HG02623 (cell line): ENCODE measurements at regions not wholly inside any gene's neighbourhood (a gene's known extent, or its start where the extent isn't known, plus 50 kb on each side); places are given as distances from the start of the nearest gene placed in this dataset.
"Not testable (repeated sequence)": the region's sequence is repeated elsewhere in the genome, so short reads cannot be mapped to it uniquely, and the experiment has no call there.

ENCODE experiments used
- ATAC-seq: cut with Tn5 transposase; IDR thresholded peaks from one replicate; pipeline ENCODE4 v1.9.1; 2021; ENCODE audit warnings: moderate library complexity; ENCODE audit not compliant: unreplicated experiment

- no peak for ATAC-seq
Observed at GRCh38 chr12:89775063-89775985, 66.7 kb upstream of the ATP2B1 start.

DNA sequence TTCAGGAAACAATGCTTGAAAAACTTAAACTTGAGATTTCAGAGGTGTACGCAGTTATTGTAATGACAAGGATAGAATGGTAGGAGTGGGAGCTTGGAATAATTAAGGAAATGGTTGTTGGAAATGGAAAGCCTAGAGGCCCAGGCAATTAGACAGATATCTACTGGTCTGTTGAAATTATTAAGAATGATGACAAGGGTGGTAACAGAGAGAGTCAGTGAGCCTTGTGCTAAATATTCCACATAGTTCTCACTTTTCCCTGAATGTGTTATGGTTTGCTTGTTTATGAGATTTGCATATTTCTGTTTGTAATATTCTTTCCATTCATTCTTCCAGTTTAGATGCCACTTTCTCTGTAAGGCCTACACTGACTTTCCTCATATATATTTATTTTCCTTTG, 66.0 kb upstream of the ATP2B1 start:
- ATAC-seq, result no peak

DNA sequence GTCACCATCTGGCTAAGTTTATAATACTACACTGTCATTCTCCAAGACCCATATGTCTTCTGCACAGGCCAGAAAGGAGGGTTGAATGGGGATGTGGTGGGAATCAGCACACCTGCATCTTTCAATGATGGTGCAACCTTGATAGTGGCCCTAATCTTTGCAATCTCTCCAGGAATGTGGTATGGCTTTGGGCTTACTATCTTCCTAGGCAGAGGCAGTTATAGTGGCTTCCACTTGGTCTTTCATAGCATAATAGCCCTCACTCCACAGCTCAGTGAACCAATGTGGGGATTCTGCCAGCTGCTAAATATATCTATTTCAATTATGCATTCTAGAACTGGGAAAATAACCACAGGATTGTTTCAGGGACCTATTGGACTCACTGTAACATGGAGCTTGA, 61.8 kb upstream of the ATP2B1 start:
- no peak for ATAC-seq

DNA sequence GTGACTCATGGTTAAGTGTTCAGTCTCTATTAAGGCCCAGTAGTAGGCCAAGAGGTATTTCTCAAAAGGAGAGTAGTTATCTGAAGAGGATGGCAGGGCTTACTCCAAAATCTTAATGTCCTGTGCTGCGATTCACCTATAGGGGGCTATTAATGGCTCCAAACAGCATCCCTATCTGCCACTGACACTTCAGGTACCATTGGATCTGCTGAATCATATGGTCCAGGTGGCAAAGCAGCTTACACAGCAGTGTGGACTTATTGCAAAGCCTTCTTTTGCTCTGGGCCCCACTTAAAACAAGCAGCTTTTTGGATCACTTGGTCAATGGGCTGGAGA, 60.8 kb upstream of the ATP2B1 start:
- ATAC-seq, result no peak

GRCh38 chr12:89768586-89769482, 60.2 kb upstream of the ATP2B1 start:
- ATAC-seq, result no peak

GRCh38 chr12:89765959-89766824, 57.6 kb upstream of the ATP2B1 start:
- ATAC-seq, result peak; percentile 85

GRCh38 chr12:89764164-89764563, 55.5 kb upstream of the ATP2B1 start:
- not testable (repeated sequence) for ATAC-seq

DNA sequence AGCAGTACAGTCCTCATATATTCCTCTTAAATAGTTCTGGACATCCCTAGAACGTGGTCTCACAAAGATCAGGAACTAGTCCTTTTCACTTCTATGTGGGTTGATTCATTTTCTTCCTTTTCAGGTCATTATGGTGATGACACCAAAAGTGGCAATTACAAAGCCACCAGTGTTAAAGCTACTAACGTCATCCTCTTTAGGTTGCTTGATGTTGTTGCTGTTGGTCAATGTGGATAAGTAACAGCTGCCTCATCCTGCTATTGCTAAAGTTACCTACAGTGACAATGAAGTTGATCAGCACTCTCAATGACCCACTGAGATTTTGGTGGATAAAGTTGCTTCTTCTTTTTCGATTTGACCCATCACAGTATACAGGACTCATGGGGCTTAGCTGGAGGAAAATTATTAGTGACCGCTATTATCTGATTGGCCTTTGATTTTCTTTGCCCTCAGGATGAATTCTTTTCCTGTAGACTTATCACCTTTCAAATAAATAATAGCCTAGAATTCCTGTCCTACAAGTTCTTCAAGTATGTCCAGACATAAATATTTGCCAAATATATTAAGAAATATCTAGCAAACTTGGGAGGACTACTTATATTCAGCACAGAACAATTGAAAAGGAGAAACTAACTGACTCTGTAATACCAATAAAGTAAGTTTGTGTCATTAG, 54.0 kb upstream of the ATP2B1 start:
- peak; percentile 26 for ATAC-seq

GRCh38 chr12:89760783-89761182, 52.1 kb upstream of the ATP2B1 start:
- ATAC-seq, result no peak
